ENCODE measurements at regions not wholly inside any gene's neighbourhood (a gene's known extent, or its start where the extent isn't known, plus 50 kb on each side); places are given as distances from the start of the nearest gene placed in this dataset.

- TF ChIP-seq CTCF (conservative IDR thresholded peaks at IDR 0.05; ENCODE audit: low read depth, low read length) (no peak), EZH2 (IDR thresholded peaks at IDR 0.05; ENCODE audit: borderline replicate concordance, low read depth, low read length, poor library complexity, severe bottlenecking) (no peak)
- H3K9me3 ChIP-seq (ENCODE audit: low read depth, low read length, poor library complexity, severe bottlenecking) = no peaks in the 10 kb centered on the region
- CTCF ChIA-PET = no interaction called here
- H3K36me3 ChIP-seq (ENCODE audit: insufficient read depth, low read length, poor library complexity, severe bottlenecking) = no peaks in the 10 kb centered on the region
- no peak overlapping the region for H3K27ac ChIP-seq (ENCODE audit: low read depth, low read length, poor library complexity, severe bottlenecking)
- POLR2A ChIA-PET (ENCODE audit: low non-redundant PET) = no interaction called here
- H3K27me3 ChIP-seq (replicated peaks; ENCODE audit: insufficient read depth, low read depth, low read length, poor library complexity) = no peaks in the 10 kb centered on the region
- no peaks in the 10 kb centered on the region for H3K4me1 ChIP-seq (ENCODE audit: insufficient read depth, low read length, poor library complexity, severe bottlenecking)
- no peak overlapping the region for H3K4me3 ChIP-seq (ENCODE audit: low read depth, low read length, poor library complexity, severe bottlenecking)
- intact Hi-C loops (cut with micrococcal nuclease; ENCODE audit: unreplicated experiment) = no loop called here
- DNase-seq (ENCODE audit: low spot score) = no peak
- no TSS peak for BruUV-seq (replicated peaks)
Measured at GRCh38 chr3:542021-542420, 345.5 kb downstream of the CHL1 start.

- Histone ChIP-seq H3K9me3 (ENCODE audit: low read depth, low read length, poor library complexity, severe bottlenecking) (no peaks in the 10 kb centered on the region), H3K36me3 (ENCODE audit: insufficient read depth, low read length, poor library complexity, severe bottlenecking) (no peaks in the 10 kb centered on the region), H3K4me1 (ENCODE audit: insufficient read depth, low read length, poor library complexity, severe bottlenecking) (no peaks in the 10 kb centered on the region), H3K4me3 (ENCODE audit: low read depth, low read length, poor library complexity, severe bottlenecking) (no peak overlapping the region), H3K27me3 (replicated peaks; ENCODE audit: insufficient read depth, low read depth, low read length, poor library complexity) (no peaks in the 10 kb centered on the region), H3K27ac (ENCODE audit: low read depth, low read length, poor library complexity, severe bottlenecking) (no peak overlapping the region)
- TF ChIP-seq EZH2 (IDR thresholded peaks at IDR 0.05; ENCODE audit: borderline replicate concordance, low read depth, low read length, poor library complexity, severe bottlenecking) (no peak), CTCF (conservative IDR thresholded peaks at IDR 0.05; ENCODE audit: low read depth, low read length) (no peak)
- no TSS peak for BruUV-seq (replicated peaks)
- no peak for DNase-seq (ENCODE audit: low spot score)
- ChIA-PET POLR2A (ENCODE audit: low non-redundant PET) (no interaction called here), CTCF (no interaction called here)
- intact Hi-C loops (cut with micrococcal nuclease; ENCODE audit: unreplicated experiment) = no loop called here
Measured at GRCh38 chr3:549636-550035, 353.1 kb downstream of the CHL1 start.

GRCh38 chr3:550471-550870 lies 353.9 kb downstream of the CHL1 start:
- intact Hi-C loops (cut with micrococcal nuclease; ENCODE audit: unreplicated experiment) = no loop called here
- DNase-seq (ENCODE audit: low spot score) = no peak
- BruUV-seq (replicated peaks) = no TSS peak
- H3K4me1 ChIP-seq (ENCODE audit: insufficient read depth, low read length, poor library complexity, severe bottlenecking) = no peaks in the 10 kb centered on the region
- H3K27ac ChIP-seq (ENCODE audit: low read depth, low read length, poor library complexity, severe bottlenecking) = no peak overlapping the region
- H3K27me3 ChIP-seq (replicated peaks; ENCODE audit: insufficient read depth, low read depth, low read length, poor library complexity) = no peaks in the 10 kb centered on the region
- no peaks in the 10 kb centered on the region for H3K9me3 ChIP-seq (ENCODE audit: low read depth, low read length, poor library complexity, severe bottlenecking)
- CTCF ChIA-PET = no interaction called here
- no peak overlapping the region for H3K4me3 ChIP-seq (ENCODE audit: low read depth, low read length, poor library complexity, severe bottlenecking)
- POLR2A ChIA-PET (ENCODE audit: low non-redundant PET) = no interaction called here
- H3K36me3 ChIP-seq (ENCODE audit: insufficient read depth, low read length, poor library complexity, severe bottlenecking) = no peaks in the 10 kb centered on the region
- TF ChIP-seq EZH2 (IDR thresholded peaks at IDR 0.05; ENCODE audit: borderline replicate concordance, low read depth, low read length, poor library complexity, severe bottlenecking) (no peak), CTCF (conservative IDR thresholded peaks at IDR 0.05; ENCODE audit: low read depth, low read length) (no peak)
